Ishikawa (cell line): ENCODE measurements at regions not wholly inside any gene's neighbourhood (a gene's known extent, or its start where the extent isn't known, plus 50 kb on each side); places are given as distances from the start of the nearest gene placed in this dataset.

Experiments used
- CEBPB ChIP-seq: IDR thresholded peaks from 2 replicates; pipeline ENCODE4 v1.6.1; 2012
- CREB1 ChIP-seq: IDR thresholded peaks from 2 replicates; pipeline ENCODE4 v1.6.1; 2012; ENCODE audit warnings: low read depth
- EGR1 ChIP-seq: IDR thresholded peaks from 2 replicates; pipeline ENCODE4 v1.6.1; 2012
- EP300 ChIP-seq: IDR thresholded peaks from 2 replicates; pipeline ENCODE4 v1.6.1; 2012; ENCODE audit warnings: borderline replicate concordance
- FOXM1 ChIP-seq: IDR thresholded peaks from 2 replicates; pipeline ENCODE4 v1.6.1; 2012; ENCODE audit warnings: low read depth, borderline replicate concordance
- NFIC ChIP-seq: IDR thresholded peaks from 2 replicates; pipeline ENCODE4 v1.6.1; 2012
- RAD21 ChIP-seq: IDR thresholded peaks from 2 replicates; pipeline ENCODE4 v1.6.1; 2012; ENCODE audit warnings: low read depth
- TAF1 ChIP-seq: IDR thresholded peaks from 2 replicates; pipeline ENCODE4 v1.6.1; 2012; ENCODE audit warnings: low read depth, mild to moderate bottlenecking
- TCF12 ChIP-seq: IDR thresholded peaks from 2 replicates; pipeline ENCODE4 v1.6.1; 2012; ENCODE audit warnings: low read depth
- TEAD4 ChIP-seq: IDR thresholded peaks from 2 replicates; pipeline ENCODE4 v1.6.1; 2012
- YY1 ChIP-seq: IDR thresholded peaks from 2 replicates; pipeline ENCODE4 v1.6.1; 2012; ENCODE audit warnings: low read depth
- ZBTB7A ChIP-seq: IDR thresholded peaks from 2 replicates; pipeline ENCODE4 v1.6.1; 2012; ENCODE audit warnings: low read depth
- TF ChIP-seq, protein P1 (sequence below): IDR thresholded peaks from 2 replicates; pipeline ENCODE4 v1.6.1; 2012
- TF ChIP-seq, protein P2 (sequence below): IDR thresholded peaks from 2 replicates; pipeline ENCODE4 v1.6.1; 2012; ENCODE audit warnings: low read depth, mild to moderate bottlenecking
- TF ChIP-seq, protein P3 (sequence below): IDR thresholded peaks from 2 replicates; pipeline ENCODE4 v1.6.1; 2012

DNA sequence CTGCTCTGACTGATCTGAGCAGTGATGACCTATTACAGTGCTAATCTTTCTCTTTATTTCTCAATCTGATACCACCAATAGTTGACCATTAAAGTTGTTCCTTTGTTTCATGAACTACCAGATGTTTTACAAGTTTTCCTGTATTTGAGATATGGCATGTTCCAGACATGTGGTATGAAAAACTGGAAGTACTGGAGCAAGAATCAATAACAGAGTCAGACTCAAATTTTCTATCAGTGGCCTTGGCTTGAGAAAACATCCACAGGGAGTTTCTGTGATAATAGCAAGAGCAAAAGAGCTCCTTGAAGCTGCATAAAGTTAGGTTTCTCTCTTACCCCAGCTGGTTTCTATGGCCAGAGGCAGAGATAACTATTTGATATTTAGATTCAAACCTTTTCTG, 469.0 kb upstream of the STEAP1 start:
- TF ChIP-seq, protein P1, sequence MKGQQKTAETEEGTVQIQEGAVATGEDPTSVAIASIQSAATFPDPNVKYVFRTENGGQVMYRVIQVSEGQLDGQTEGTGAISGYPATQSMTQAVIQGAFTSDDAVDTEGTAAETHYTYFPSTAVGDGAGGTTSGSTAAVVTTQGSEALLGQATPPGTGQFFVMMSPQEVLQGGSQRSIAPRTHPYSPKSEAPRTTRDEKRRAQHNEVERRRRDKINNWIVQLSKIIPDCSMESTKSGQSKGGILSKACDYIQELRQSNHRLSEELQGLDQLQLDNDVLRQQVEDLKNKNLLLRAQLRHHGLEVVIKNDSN = no peak
- TF ChIP-seq EP300 = no peak

DNA sequence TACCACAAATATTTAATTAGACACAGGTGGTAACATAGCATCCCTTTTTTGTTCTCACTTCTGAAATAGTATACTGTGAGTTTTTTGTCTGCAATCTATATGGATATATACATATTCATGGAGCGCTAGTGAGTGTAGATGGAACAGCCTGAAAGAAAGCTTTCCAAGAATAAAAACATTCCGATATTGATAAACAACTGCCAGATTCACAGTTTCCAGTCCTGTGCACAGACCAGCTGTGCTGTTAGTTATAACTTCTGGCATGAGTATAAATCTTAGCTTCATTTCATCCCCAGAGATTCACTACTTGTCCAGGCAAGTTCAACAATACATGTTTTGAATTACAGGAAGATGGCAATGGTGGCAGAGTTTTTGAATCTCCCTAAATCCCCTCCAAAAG, 467.1 kb upstream of the STEAP1 start:
- TF ChIP-seq TEAD4 = no peak

DNA sequence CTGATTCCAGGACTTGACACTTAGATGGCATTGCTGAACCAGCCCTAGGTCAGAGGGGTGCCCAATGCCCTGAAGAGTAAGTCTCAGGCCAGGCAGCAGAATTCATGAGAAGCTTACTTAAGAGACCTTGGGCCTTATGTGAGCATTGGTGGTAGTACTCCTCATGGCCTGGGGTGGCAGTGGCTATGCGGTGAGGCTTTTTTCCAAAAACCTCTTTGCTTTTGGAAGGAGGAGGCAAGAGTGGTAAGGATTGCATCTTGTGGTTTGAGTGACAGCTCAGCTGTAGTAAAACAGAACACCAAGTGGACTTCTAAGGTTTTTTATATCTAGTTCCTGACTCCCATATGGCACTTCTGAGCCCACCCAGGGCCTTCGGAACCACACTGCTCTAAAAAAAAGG, 459.0 kb upstream of the STEAP1 start:
- TF ChIP-seq, protein P2, sequence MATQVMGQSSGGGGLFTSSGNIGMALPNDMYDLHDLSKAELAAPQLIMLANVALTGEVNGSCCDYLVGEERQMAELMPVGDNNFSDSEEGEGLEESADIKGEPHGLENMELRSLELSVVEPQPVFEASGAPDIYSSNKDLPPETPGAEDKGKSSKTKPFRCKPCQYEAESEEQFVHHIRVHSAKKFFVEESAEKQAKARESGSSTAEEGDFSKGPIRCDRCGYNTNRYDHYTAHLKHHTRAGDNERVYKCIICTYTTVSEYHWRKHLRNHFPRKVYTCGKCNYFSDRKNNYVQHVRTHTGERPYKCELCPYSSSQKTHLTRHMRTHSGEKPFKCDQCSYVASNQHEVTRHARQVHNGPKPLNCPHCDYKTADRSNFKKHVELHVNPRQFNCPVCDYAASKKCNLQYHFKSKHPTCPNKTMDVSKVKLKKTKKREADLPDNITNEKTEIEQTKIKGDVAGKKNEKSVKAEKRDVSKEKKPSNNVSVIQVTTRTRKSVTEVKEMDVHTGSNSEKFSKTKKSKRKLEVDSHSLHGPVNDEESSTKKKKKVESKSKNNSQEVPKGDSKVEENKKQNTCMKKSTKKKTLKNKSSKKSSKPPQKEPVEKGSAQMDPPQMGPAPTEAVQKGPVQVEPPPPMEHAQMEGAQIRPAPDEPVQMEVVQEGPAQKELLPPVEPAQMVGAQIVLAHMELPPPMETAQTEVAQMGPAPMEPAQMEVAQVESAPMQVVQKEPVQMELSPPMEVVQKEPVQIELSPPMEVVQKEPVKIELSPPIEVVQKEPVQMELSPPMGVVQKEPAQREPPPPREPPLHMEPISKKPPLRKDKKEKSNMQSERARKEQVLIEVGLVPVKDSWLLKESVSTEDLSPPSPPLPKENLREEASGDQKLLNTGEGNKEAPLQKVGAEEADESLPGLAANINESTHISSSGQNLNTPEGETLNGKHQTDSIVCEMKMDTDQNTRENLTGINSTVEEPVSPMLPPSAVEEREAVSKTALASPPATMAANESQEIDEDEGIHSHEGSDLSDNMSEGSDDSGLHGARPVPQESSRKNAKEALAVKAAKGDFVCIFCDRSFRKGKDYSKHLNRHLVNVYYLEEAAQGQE = no peak
- TF ChIP-seq, protein P3, sequence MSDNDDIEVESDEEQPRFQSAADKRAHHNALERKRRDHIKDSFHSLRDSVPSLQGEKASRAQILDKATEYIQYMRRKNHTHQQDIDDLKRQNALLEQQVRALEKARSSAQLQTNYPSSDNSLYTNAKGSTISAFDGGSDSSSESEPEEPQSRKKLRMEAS = no peak
- TF ChIP-seq ZBTB7A = no peak
- no peak for TF ChIP-seq NFIC
- no peak for TF ChIP-seq TAF1
- TF ChIP-seq RAD21 = no peak
- no peak for TF ChIP-seq CEBPB
- TF ChIP-seq TCF12 = no peak
- no peak for TF ChIP-seq CREB1
- TF ChIP-seq, protein P1 = no peak
- no peak for TF ChIP-seq TEAD4

DNA sequence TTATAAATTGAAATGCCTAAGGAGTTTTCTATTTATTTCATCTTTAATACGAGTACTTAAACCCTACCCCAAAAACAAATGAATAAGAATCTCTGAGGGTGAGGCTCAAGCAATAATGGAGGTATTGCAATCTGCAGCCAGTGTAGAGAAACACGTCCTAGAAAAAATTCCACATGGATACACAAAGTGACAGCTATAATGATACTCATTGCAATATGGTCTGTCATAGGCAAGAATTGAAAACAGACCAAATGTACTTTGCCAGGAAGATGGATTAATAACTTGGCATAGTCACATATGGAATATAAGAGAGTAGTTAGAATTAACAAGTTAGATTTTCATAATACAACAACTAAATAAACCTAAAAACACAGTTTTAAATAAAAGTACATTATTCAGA, 440.1 kb upstream of the STEAP1 start:
- TF ChIP-seq YY1 (no peak), CREB1 (no peak), FOXM1 (no peak), TEAD4 (no peak), CEBPB (no peak), EP300 (no peak), TAF1 (no peak), NFIC (no peak), ZBTB7A (no peak), TCF12 (no peak), EGR1 (no peak), RAD21 (no peak)
- TF ChIP-seq, protein P1 = no peak
- TF ChIP-seq, protein P2 = no peak
- TF ChIP-seq, protein P3 = no peak

DNA sequence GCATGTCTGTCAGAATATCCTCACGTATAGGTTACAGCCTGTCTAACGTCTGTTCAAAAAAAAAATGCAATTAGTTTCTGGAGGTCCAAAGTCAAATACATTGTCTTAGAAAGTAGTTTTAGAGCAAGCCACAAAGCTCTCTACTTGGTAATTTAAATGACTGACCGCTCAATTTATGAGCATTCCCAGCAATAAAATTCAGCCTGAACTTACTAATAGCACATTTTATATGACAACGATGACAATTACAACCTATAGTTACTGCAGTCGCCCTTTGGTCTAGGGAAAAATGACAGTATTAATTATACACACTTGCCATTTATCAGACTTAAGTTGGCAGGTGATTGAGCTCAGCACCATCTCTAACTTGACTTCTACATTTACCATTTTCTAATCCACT, 425.8 kb upstream of the STEAP1 start:
- TF ChIP-seq EGR1 (no peak), ZBTB7A (no peak), TEAD4 (no peak), FOXM1 (no peak), RAD21 (no peak), CEBPB (no peak), TCF12 (no peak), EP300 (no peak), CREB1 (no peak)
- TF ChIP-seq, protein P1 = no peak
- TF ChIP-seq, protein P2 = no peak
- TF ChIP-seq, protein P3 = no peak
